ENCODE measurements at regions not wholly inside any gene's neighbourhood (a gene's known extent, or its start where the extent isn't known, plus 50 kb on each side); places are given as distances from the start of the nearest gene placed in this dataset.

GRCh38 chr7:18413447-18413846 is 82.1 kb upstream of the HDAC9 start:
- TF ChIP-seq, protein P1, sequence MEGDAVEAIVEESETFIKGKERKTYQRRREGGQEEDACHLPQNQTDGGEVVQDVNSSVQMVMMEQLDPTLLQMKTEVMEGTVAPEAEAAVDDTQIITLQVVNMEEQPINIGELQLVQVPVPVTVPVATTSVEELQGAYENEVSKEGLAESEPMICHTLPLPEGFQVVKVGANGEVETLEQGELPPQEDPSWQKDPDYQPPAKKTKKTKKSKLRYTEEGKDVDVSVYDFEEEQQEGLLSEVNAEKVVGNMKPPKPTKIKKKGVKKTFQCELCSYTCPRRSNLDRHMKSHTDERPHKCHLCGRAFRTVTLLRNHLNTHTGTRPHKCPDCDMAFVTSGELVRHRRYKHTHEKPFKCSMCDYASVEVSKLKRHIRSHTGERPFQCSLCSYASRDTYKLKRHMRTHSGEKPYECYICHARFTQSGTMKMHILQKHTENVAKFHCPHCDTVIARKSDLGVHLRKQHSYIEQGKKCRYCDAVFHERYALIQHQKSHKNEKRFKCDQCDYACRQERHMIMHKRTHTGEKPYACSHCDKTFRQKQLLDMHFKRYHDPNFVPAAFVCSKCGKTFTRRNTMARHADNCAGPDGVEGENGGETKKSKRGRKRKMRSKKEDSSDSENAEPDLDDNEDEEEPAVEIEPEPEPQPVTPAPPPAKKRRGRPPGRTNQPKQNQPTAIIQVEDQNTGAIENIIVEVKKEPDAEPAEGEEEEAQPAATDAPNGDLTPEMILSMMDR (IDR thresholded peaks at IDR 0.05), result no peak
- TF ChIP-seq ZFX (IDR thresholded peaks at IDR 0.05; ENCODE audit: borderline replicate concordance), result no peak

Data from 22Rv1 (cell line).